DND-41 (cell line): ENCODE measurements at regions not wholly inside any gene's neighbourhood (a gene's known extent, or its start where the extent isn't known, plus 50 kb on each side); places are given as distances from the start of the nearest gene placed in this dataset.
"Not testable (repeated sequence)": the region's sequence is repeated elsewhere in the genome, so short reads cannot be mapped to it uniquely, and the experiment has no call there.

Source experiments
- CTCF ChIP-seq: IDR thresholded peaks from 2 replicates; pipeline ENCODE4 v1.5.1; 2012; ENCODE audit warnings: borderline replicate concordance, low read length, moderate library complexity, mild to moderate bottlenecking; ENCODE audit not compliant: poor library complexity, severe bottlenecking; ENCODE audit errors: extremely low read depth
- EZH2 ChIP-seq: IDR thresholded peaks from 3 replicates; pipeline ENCODE4 v1.6.1; 2012; ENCODE audit warnings: borderline replicate concordance, low read depth, mild to moderate bottlenecking, moderate library complexity, low read length, inconsistent platforms; ENCODE audit not compliant: severe bottlenecking

GRCh38 chrX:138110910-138111309 is 545.0 kb downstream of the ZIC3 start:
- TF ChIP-seq CTCF, EZH2: not testable (repeated sequence)
